Stomach (tissue), 8 donors: ENCODE measurements at regions not wholly inside any gene's neighbourhood (a gene's known extent, or its start where the extent isn't known, plus 50 kb on each side); places are given as distances from the start of the nearest gene placed in this dataset.

ENCODE experiments used
- DNase-seq, 2 donors: peaks; one replicate each; pipeline versions ENCODE4 v3.0.0 to v3.0.0-alpha.2; 2013 to 2019
- H3K27ac ChIP-seq, 5 donors: fragments of 200-600 bp in 4 of 5; sonication (generic) in 4 of 5; one replicate each; pipeline ENCODE4 v1.5.1; 2013 to 2019; ENCODE audit warnings: mild to moderate bottlenecking in 1 of 5, moderate library complexity in 1 of 5
- H3K27me3 ChIP-seq, 3 donors: fragments of 200-600 bp; sonication (generic); one replicate each; pipeline ENCODE4 v1.5.1; 2017 to 2019; ENCODE audit warnings: mixed run types in 1 of 3
- H3K36me3 ChIP-seq, 4 donors: fragments of 200-600 bp; sonication (generic); 1 replicate in 3 of 4; 2 replicates in 1 of 4; pipeline ENCODE4 v1.5.1; 2016 to 2019
- H3K4me1 ChIP-seq, 4 donors: fragments of 200-600 bp; sonication (generic); one replicate each; pipeline ENCODE4 v1.5.1; 2016 to 2019
- H3K4me3 ChIP-seq, 4 donors: fragments of 200-600 bp; sonication (generic) in 3 of 4; one replicate each; pipeline ENCODE4 v1.5.1; 2016 to 2019; ENCODE audit warnings: mild to moderate bottlenecking in 1 of 4
- H3K9me3 ChIP-seq, 4 donors: fragments of 200-600 bp; sonication (generic); one replicate each; pipeline ENCODE4 v1.5.1; 2016 to 2019
- CTCF ChIP-seq, 7 experiments: fragments of 450-650 bp in 4 of 7; fragments of 200-600 bp in 3 of 7; sonication (generic) in 3 of 7; IDR thresholded peaks; one replicate each; pipeline ENCODE4 v1.5.1; 2016 to 2019; ENCODE audit warnings: antibody characterized with exemption in 7 of 7, control low read depth in 2 of 7, mild to moderate bottlenecking in 1 of 7
- EP300 ChIP-seq: sonication (generic); formaldehyde crosslinking; IDR thresholded peaks from one replicate; pipeline ENCODE4 v1.6.1; 2017; ENCODE audit warnings: antibody characterized with exemption
- POLR2A ChIP-seq, 4 donors: fragments of 450-650 bp; IDR thresholded peaks; one replicate each; pipeline ENCODE4 v1.6.1; 2016; ENCODE audit warnings: antibody characterized with exemption in 4 of 4, control low read depth in 2 of 4, mild to moderate bottlenecking in 1 of 4, moderate library complexity in 1 of 4
- POLR2AphosphoS5 ChIP-seq, 3 donors: sonication (generic); formaldehyde crosslinking; IDR thresholded peaks; one replicate each; pipeline ENCODE4 v1.6.1; 2016; ENCODE audit warnings: antibody characterized with exemption in 3 of 3
- WGBS, 5 donors: extraction: QIAGEN DNeasy Blood & Tissue Kit in 3 of 5; methylation state at CpG; one replicate each; pipeline versions ENCODE4 v1.1.5 to v1.1.7; 2013 to 2018; 5-methylcytosine and 5-hydroxymethylcytosine counted together
- intact Hi-C: fragments of 100-400 bp; cut with DNase I; formaldehyde crosslinking; loops from one replicate; pipeline ENCODE4 v1.15.1; 2023; ENCODE audit warnings: low total_unique reads
- donor health status: healthy with polysubstance abuse.
- donor health status: Bipolar disorder and iron deficiency.
- donor health status: healthy.

DNA sequence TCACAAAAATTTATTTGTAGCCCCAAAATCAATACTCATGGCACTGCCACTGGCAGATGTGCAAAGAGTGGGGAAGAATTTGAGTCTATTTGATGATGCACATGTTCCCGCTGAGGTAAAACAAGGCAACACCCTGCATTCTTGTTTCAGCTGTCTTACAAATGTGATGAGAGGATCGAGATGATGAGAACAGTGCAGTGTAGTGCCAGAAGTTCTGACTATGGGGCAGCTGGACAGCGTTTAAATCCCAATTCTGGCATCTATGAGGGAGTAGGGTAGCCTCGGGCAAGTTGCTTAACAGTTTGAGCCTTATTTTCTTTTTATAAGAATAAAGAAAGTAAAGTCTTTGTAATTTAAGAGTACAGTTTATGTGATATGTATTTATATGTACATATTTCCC, 296.7 kb upstream of the FKBP1C start:
- no peak for TF ChIP-seq POLR2A (IDR thresholded peaks at IDR 0.05)
- no peak for TF ChIP-seq CTCF (IDR thresholded peaks at IDR 0.05)
- no peak for TF ChIP-seq POLR2AphosphoS5 (IDR thresholded peaks at IDR 0.05)
- TF ChIP-seq EP300 = no peak
- H3K4me3 ChIP-seq = no peak overlapping the region
- no peaks in the 10 kb centered on the region for H3K27me3 ChIP-seq
- intact Hi-C loops = no loop called here
- no peaks in the 10 kb centered on the region for H3K36me3 ChIP-seq
- DNase-seq = no peak
- H3K4me1 ChIP-seq = no peaks in the 10 kb centered on the region
- no peak overlapping the region for H3K27ac ChIP-seq
- H3K9me3 ChIP-seq = peaks cover 0 to 9% (median 2%) of the 10 kb centered on the region in 4 donors
- 60 to 70% (median 68%) methylated on average over 4 of the region's 4 CpGs for WGBS, 5 donors

GRCh38 chr6:62923728-62924127, 287.5 kb upstream of the FKBP1C start:
- intact Hi-C loops = no loop called here
- Histone ChIP-seq H3K27me3 (no peaks in the 10 kb centered on the region), H3K4me3 (no peak overlapping the region), H3K4me1 (no peaks in the 10 kb centered on the region), H3K27ac (no peak overlapping the region), H3K36me3 (no peaks in the 10 kb centered on the region), H3K9me3 (no peaks in the 10 kb centered on the region)
- TF ChIP-seq POLR2AphosphoS5 (IDR thresholded peaks at IDR 0.05) (no peak), EP300 (no peak), CTCF (IDR thresholded peaks at IDR 0.05) (no peak), POLR2A (IDR thresholded peaks at IDR 0.05) (no peak)
- no peak for DNase-seq

- Histone ChIP-seq H3K27me3 (no peaks in the 10 kb centered on the region), H3K9me3 (peaks cover 0 to 9% (median 0%) of the 10 kb centered on the region in 4 donors), H3K27ac (no peak overlapping the region), H3K36me3 (no peaks in the 10 kb centered on the region), H3K4me3 (no peak overlapping the region), H3K4me1 (no peaks in the 10 kb centered on the region)
- WGBS, 5 donors = 13 to 39% (median 31%) methylated on average over 3 of the region's 3 CpGs
- DNase-seq = no peak
- intact Hi-C loops = no loop called here
- no peak for TF ChIP-seq POLR2AphosphoS5 (IDR thresholded peaks at IDR 0.05)
- TF ChIP-seq POLR2A (IDR thresholded peaks at IDR 0.05) = no peak
- TF ChIP-seq CTCF (IDR thresholded peaks at IDR 0.05) = no peak
Observed at GRCh38 chr6:62940848-62941247, 270.4 kb upstream of the FKBP1C start.

GRCh38 chr6:62942000-62942399, 269.3 kb upstream of the FKBP1C start:
- Histone ChIP-seq H3K4me3 (no peak overlapping the region), H3K36me3 (no peaks in the 10 kb centered on the region), H3K9me3 (peaks cover 0 to 9% (median 0%) of the 10 kb centered on the region in 4 donors), H3K27me3 (no peaks in the 10 kb centered on the region), H3K27ac (no peak overlapping the region), H3K4me1 (no peaks in the 10 kb centered on the region)
- TF ChIP-seq POLR2AphosphoS5 (IDR thresholded peaks at IDR 0.05) (no peak), CTCF (IDR thresholded peaks at IDR 0.05) (no peak)
- no peak for DNase-seq
- intact Hi-C loops = no loop called here
- WGBS, 5 donors = 72 to 83% (median 77%) methylated on average over 3 of the region's 3 CpGs

GRCh38 chr6:62968834-62969233, 242.4 kb upstream of the FKBP1C start:
- intact Hi-C loops = no loop called here
- DNase-seq = no peak
- TF ChIP-seq CTCF (IDR thresholded peaks at IDR 0.05) (no peak), POLR2A (IDR thresholded peaks at IDR 0.05) (no peak), EP300 (no peak), POLR2AphosphoS5 (IDR thresholded peaks at IDR 0.05) (no peak)

More at GRCh38 chr6:62968834-62969233, 242.4 kb upstream of the FKBP1C start:
- peaks cover 0 to 5% (median 0%) of the 10 kb centered on the region in 4 donors for H3K9me3 ChIP-seq
- H3K36me3 ChIP-seq = no peaks in the 10 kb centered on the region
- H3K4me3 ChIP-seq = no peak overlapping the region
- 67 to 89% (median 87%) methylated on average over 2 of the region's 2 CpGs for WGBS, 5 donors
- H3K27ac ChIP-seq = no peak overlapping the region
- H3K4me1 ChIP-seq = no peaks in the 10 kb centered on the region
- H3K27me3 ChIP-seq = no peaks in the 10 kb centered on the region
